SU-DHL-6 (cell line): ENCODE measurements at regions not wholly inside any gene's neighbourhood (a gene's known extent, or its start where the extent isn't known, plus 50 kb on each side); places are given as distances from the start of the nearest gene placed in this dataset.

Source experiments
- H2AFZ ChIP-seq: fragments of 200-600 bp; sonication (generic); 2 replicates; pipeline ENCODE4 v1.6.1; 2014; ENCODE audit warnings: low read depth, mild to moderate bottlenecking, moderate library complexity, mixed read lengths, antibody characterized with exemption, low read length; ENCODE audit not compliant: severe bottlenecking
- H3F3A ChIP-seq: fragments of 200-600 bp; shearing (Covaris generic); 2 replicates; pipeline ENCODE4 v1.6.0; 2016; ENCODE audit warnings: antibody characterized with exemption, mild to moderate bottlenecking; ENCODE audit not compliant: insufficient read depth
- H3K27ac ChIP-seq: fragments of 200-600 bp; sonication (generic); 2 replicates; pipeline ENCODE4 v1.5.1; 2016; ENCODE audit warnings: low read depth, mild to moderate bottlenecking, low read length, moderate library complexity, mixed read lengths
- H3K27me3 ChIP-seq: fragments of 200-600 bp; sonication (generic), shearing (Covaris generic); 2 replicates; pipeline ENCODE4 v1.6.0; 2014; ENCODE audit warnings: mild to moderate bottlenecking, low read length
- H3K36me3 ChIP-seq: fragments of 200-600 bp; sonication (generic); 2 replicates; pipeline ENCODE4 v1.6.1; 2014; ENCODE audit warnings: mild to moderate bottlenecking, low read length, mixed read lengths
- H3K4me2 ChIP-seq: fragments of 300-600, 200-600 bp; shearing (Covaris generic), sonication (generic); 2 replicates; pipeline ENCODE4 v1.6.0; 2014; ENCODE audit warnings: low read length, low read depth, mild to moderate bottlenecking; ENCODE audit not compliant: poor library complexity, severe bottlenecking
- H3K4me3 ChIP-seq: fragments of 200-600 bp; sonication (generic); 2 replicates; pipeline ENCODE4 v1.5.1; 2014; ENCODE audit warnings: antibody characterized with exemption, low read length, mild to moderate bottlenecking, mixed read lengths; ENCODE audit not compliant: insufficient read depth, poor library complexity, severe bottlenecking
- H3K79me2 ChIP-seq: fragments of 200-600 bp; sonication (generic); 2 replicates; pipeline ENCODE4 v1.6.1; 2014; ENCODE audit warnings: mild to moderate bottlenecking, low read length, moderate library complexity; ENCODE audit not compliant: insufficient read depth
- H3K9ac ChIP-seq: fragments of 200-600 bp; sonication (generic); 2 replicates; pipeline ENCODE4 v1.7.0; 2014; ENCODE audit warnings: mild to moderate bottlenecking, low read length
- H3K9me2 ChIP-seq: fragments of 200-600 bp; sonication (generic); replicated peaks from 2 replicates; pipeline ENCODE4 v1.6.1; 2014; ENCODE audit warnings: low read length; ENCODE audit not compliant: insufficient read depth
- H3K9me3 ChIP-seq: fragments of 200-600 bp; sonication (generic); 2 replicates; pipeline ENCODE4 v1.6.1; 2014; ENCODE audit warnings: low read length, mixed read lengths; ENCODE audit not compliant: insufficient read depth
- H4K20me1 ChIP-seq: fragments of 200-600 bp; sonication (generic); 2 replicates; pipeline ENCODE4 v1.6.1; 2014; ENCODE audit warnings: low read depth, mild to moderate bottlenecking, antibody characterized with exemption, low read length, moderate library complexity, mixed read lengths
- EZH2phosphoT487 ChIP-seq: fragments of 200-600 bp; sonication (generic), shearing (Covaris generic); conservative IDR thresholded peaks from 2 replicates; pipeline ENCODE4 v1.6.1; 2018; ENCODE audit warnings: mild to moderate bottlenecking, antibody characterized with exemption, low read length, moderate library complexity, mixed read lengths
- TF ChIP-seq, protein P1 (sequence below): fragments of 200-600 bp; sonication (generic); IDR thresholded peaks from one replicate; pipeline ENCODE4 v1.5.1; 2017; ENCODE audit warnings: antibody characterized with exemption, mild to moderate bottlenecking, low read length, moderate library complexity; ENCODE audit not compliant: insufficient read depth, poor library complexity, severe bottlenecking

DNA sequence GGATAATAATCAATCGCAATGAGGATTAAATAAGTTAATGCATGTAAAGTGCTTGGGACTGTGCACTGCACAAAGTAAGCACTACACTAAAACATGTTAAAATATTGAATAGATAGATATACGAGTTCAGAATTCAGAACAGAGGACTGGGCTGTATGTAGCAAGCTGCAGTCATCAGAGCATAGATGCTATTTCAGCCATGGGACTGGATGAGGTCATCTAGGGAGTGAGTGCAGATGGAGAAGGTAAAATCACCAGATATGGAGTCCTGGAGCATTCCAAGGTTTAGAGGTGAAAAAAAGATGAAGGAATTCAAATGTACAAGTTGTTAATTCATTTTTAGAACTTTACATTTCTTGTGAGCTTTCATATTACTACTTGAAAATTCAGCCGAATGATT, 347.5 kb upstream of the DDI1 start:
- H3K27ac ChIP-seq: no peak overlapping the region
- no peak overlapping the region for H3K4me3 ChIP-seq
- no peaks in the 10 kb centered on the region for H3K9me2 ChIP-seq
- TF ChIP-seq EZH2phosphoT487: no peak
- TF ChIP-seq, protein P1, sequence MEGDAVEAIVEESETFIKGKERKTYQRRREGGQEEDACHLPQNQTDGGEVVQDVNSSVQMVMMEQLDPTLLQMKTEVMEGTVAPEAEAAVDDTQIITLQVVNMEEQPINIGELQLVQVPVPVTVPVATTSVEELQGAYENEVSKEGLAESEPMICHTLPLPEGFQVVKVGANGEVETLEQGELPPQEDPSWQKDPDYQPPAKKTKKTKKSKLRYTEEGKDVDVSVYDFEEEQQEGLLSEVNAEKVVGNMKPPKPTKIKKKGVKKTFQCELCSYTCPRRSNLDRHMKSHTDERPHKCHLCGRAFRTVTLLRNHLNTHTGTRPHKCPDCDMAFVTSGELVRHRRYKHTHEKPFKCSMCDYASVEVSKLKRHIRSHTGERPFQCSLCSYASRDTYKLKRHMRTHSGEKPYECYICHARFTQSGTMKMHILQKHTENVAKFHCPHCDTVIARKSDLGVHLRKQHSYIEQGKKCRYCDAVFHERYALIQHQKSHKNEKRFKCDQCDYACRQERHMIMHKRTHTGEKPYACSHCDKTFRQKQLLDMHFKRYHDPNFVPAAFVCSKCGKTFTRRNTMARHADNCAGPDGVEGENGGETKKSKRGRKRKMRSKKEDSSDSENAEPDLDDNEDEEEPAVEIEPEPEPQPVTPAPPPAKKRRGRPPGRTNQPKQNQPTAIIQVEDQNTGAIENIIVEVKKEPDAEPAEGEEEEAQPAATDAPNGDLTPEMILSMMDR: no peak
- no peaks in the 10 kb centered on the region for H3F3A ChIP-seq
- no peak overlapping the region for H2AFZ ChIP-seq
- H3K9me3 ChIP-seq: no peaks in the 10 kb centered on the region
- no peak overlapping the region for H3K9ac ChIP-seq
- H3K79me2 ChIP-seq: no peaks in the 10 kb centered on the region
- no peaks in the 10 kb centered on the region for H3K36me3 ChIP-seq
- H3K4me2 ChIP-seq: no peak overlapping the region
- no peaks in the 10 kb centered on the region for H4K20me1 ChIP-seq
- H3K27me3 ChIP-seq: no peaks in the 10 kb centered on the region

DNA sequence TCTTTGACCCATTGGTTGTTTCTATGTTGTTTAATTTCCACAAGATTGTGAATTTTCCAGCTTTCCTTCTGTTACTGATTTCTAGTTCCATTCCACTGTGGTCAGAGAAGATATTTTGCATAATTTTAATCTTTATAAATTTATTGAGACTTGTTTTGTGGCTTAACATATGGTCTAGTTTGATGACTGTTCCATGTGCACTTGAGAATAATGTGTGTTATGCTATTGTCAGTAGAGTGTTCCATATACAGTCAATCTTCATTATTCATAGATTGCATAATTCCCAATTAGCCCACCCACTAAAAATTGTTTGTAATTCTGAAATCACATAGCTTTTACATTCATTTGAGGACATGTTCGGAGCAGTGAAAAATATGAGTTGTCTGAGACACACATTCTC, 346.1 kb upstream of the DDI1 start:
- no peak overlapping the region for H2AFZ ChIP-seq
- H3K79me2 ChIP-seq: no peaks in the 10 kb centered on the region
- no peaks in the 10 kb centered on the region for H3K9me3 ChIP-seq
- no peak overlapping the region for H3K27ac ChIP-seq
- H3K4me3 ChIP-seq: no peak overlapping the region
- H3K4me2 ChIP-seq: no peak overlapping the region
- no peaks in the 10 kb centered on the region for H3K27me3 ChIP-seq
- no peaks in the 10 kb centered on the region for H4K20me1 ChIP-seq
- H3F3A ChIP-seq: no peaks in the 10 kb centered on the region
- H3K9me2 ChIP-seq: no peaks in the 10 kb centered on the region
- H3K9ac ChIP-seq: no peak overlapping the region
- TF ChIP-seq, protein P1: no peak
- TF ChIP-seq EZH2phosphoT487: no peak
- no peaks in the 10 kb centered on the region for H3K36me3 ChIP-seq

DNA sequence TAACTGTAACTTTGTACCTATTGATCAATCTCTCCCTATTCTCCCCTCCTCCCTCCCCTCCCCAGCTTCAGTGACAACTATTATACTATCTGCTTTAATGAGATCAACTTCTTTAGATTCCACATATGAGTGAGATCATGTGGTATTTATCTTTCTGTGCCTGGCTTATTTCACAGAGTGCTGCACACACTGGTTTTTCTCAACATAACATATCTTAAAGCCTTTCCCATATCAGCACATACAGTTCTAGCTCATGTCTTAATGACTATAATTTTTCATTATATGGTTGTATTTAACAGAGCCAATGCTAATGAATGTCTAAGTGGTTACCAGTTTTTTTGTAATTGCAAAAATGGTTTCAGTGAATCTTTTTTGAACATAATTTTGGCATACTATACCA, 340.3 kb upstream of the DDI1 start:
- H2AFZ ChIP-seq: no peak overlapping the region
- H3K9me3 ChIP-seq: peaks cover 7% of the 10 kb centered on the region; the same call in 1 of the 2 replicates
- no peak overlapping the region for H3K9ac ChIP-seq
- H3K4me3 ChIP-seq: no peak overlapping the region
- no peak overlapping the region for H3K4me2 ChIP-seq
- TF ChIP-seq EZH2phosphoT487: no peak
- TF ChIP-seq, protein P1: no peak
- no peaks in the 10 kb centered on the region for H4K20me1 ChIP-seq
- no peaks in the 10 kb centered on the region for H3F3A ChIP-seq
- no peaks in the 10 kb centered on the region for H3K9me2 ChIP-seq
- H3K79me2 ChIP-seq: no peaks in the 10 kb centered on the region
- H3K27me3 ChIP-seq: no peaks in the 10 kb centered on the region
- H3K36me3 ChIP-seq: no peaks in the 10 kb centered on the region
- H3K27ac ChIP-seq: no peak overlapping the region
